ENCODE measurements at regions not wholly inside any gene's neighbourhood (a gene's known extent, or its start where the extent isn't known, plus 50 kb on each side); places are given as distances from the start of the nearest gene placed in this dataset.
A peak's percentile ranks its signal among the peaks of the same experiment; 100 is the strongest.
"Not testable (repeated sequence)": the region's sequence is repeated elsewhere in the genome, so short reads cannot be mapped to it uniquely, and the experiment has no call there.

GRCh38 chr10:65341323-65341925 is 1584.4 kb upstream of the LRRTM3 start:
- DNase-seq = no peak

- no peak for DNase-seq
These were observed 1583.6 kb upstream of the LRRTM3 start for GRCh38 chr10:65342245-65342644.

DNA sequence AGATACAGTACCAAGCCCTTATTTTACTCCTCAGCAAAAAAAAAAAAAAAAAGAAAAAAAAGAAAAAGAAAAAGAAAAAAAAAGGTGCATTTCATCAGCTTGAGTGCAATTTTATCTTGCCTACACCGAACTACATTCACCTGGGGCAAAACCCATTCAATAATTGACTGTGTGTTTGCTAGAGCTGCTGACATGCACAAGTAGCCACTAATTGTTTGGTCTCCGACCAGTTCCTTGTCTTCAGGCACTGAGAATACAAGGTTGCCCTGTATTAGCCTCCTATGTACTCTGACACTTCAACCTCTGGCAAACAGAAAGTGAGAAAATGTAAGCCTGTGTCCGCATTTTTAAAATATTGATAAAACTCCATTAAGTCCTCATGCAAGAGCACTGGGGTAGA is 1579.4 kb upstream of the LRRTM3 start:
- no peak for DNase-seq

- DNase-seq = peak; percentile 5
These were observed 1577.2 kb upstream of the LRRTM3 start for GRCh38 chr10:65348637-65349036.

- DNase-seq = no peak
These were observed 1575.2 kb upstream of the LRRTM3 start for GRCh38 chr10:65350611-65351010.

DNA sequence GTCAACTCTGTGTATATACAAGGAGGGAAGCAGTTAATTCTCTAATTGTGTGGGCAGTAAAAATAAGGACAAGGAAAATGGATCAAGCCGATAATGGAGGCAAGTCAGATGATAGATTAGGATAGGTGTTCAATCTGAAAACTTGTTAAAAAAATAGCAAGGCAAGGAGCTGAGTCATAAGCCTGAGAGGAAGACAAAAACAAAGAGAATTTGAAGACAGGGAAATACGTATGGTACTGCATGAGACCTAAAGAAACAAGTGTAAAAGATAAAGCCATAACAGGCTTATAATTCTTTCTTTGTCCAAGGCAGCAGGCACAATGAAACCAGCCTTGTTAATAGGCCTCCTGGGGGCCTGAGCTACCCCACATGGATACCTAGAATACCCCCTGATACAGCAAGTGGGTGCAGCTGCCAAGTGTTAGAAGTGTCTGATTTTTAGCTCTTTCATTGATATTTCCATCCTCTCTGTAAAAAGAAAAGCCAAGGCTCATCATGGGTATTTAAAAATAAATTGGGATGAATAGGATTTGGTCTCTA is 1570.6 kb upstream of the LRRTM3 start:
- DNase-seq = no peak

DNA sequence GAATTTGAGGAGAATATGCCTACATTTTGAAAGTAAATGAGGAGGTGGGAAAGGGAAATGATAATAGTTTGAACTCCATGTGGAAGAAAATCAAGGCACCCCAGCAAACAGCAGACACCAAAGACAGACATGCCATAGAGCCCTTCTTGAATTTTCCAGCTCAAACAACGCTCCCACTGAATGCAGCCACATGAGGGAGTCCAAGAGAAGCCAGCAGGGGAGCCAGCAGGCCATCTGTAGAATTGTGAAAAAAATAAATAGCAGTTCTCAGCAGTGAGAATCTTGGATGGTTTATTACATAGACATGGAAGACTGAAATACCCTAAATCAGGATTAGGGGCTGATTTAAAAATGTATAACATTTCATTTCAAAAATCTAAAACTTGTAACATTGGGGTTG is 1567.3 kb upstream of the LRRTM3 start:
- no peak for DNase-seq

DNA sequence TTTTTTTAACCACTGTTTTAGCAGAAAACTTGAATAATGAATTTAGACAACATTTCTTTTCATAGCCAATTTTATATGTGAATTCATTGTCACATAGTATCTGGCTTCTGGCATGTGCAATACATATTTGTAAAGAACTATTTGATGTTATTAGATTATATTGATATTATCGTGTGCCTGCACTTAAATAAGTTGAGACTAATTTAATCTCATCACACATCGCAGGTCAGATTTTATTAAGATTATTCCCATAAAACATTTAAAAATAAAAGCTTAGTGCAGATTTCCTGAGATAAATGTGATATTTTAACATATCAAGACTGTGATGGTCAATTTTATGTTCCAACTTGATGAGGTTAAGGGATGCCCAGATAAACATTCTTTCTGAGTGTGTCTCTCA is 1565.3 kb upstream of the LRRTM3 start:
- no peak for DNase-seq

GRCh38 chr10:65365878-65366277 is 1560.0 kb upstream of the LRRTM3 start:
- no peak for DNase-seq

- no peak for DNase-seq
These were observed 1558.1 kb upstream of the LRRTM3 start for GRCh38 chr10:65367706-65368105.

DNA sequence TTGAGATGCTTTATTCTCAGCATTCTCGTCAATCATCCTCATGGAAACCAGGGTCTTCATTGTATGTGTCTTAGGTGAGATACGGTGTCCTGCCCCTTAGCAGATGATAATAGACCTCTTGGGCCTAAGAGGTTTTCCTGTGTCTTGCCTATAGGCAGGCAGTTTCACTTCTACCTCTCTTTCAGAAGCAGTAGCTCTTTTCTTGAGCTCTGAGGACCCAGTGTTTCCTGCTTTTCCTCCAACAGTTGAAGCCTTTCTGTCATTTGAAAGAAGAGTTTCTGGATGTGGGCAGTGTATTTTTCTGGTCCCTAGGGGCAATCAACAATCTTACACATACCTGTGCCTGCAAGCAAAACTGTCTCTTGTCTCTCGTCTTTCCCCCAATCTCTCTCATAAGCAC is 1550.3 kb upstream of the LRRTM3 start:
- DNase-seq = no peak

- DNase-seq = no peak
These were observed 1548.1 kb upstream of the LRRTM3 start for GRCh38 chr10:65377687-65378086.

DNA sequence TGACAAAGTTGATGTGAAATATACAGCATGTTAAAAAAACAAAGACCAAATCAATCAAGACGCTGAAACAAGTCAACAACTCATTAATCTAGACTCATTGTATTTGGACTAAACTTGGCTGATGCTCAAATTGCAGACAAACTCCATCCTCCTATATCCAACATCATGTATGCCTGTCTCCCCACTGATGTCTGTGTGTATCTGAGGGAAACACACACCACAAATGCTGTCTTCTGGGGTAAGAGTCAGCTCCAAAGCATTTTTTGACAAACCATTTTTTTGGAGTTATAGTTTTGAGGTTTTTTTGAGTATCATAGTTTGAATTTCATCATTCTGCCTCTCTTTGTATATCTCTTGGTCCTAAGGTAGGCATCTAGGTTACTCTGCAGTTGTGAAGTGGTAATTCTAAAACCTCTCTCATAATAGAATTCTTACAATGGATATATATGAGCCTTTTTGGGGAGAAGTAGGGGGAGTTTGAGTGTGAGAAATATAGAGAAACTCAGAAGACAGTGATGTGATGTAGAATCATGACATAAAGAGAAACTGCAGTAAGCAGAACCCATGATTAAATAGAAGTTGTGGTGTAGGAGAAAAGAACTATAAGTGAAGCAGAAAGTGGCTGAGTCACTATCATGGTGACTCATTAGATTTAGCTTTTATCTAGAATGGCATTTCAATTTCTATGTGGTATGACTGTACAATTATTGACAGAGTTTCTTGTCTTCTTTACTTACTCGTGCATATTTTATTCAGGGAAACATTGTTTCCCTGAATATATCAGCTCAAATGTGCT is 1531.1 kb upstream of the LRRTM3 start:
- no peak for DNase-seq

- DNase-seq = no peak
These were observed 1530.2 kb upstream of the LRRTM3 start for GRCh38 chr10:65395631-65396030.

- no peak for DNase-seq
These were observed 1528.8 kb upstream of the LRRTM3 start for GRCh38 chr10:65396997-65397396.

- DNase-seq = no peak
These were observed 1517.4 kb upstream of the LRRTM3 start for GRCh38 chr10:65408401-65408800.

DNA sequence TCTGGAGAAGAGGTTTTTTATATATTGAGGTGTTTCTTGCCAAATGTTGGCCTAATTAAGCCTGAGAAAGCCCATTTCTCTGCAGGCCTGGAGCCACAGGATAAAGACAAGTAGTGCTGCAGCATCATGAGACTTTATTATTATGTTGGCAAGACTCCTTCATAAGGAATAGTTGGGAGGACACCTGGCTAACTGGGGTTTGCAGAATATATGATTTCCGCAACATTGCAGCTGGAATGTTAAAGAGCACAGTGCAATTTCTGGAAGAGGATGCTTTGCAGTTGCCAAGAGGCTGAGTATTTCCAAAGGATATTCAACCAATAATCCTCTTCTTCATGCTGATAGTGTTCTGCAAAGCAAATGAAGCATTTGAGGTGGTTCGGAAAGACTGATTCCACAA is 1512.8 kb upstream of the LRRTM3 start:
- no peak for DNase-seq

GRCh38 chr10:65415318-65415717 is 1510.5 kb upstream of the LRRTM3 start:
- DNase-seq = no peak

GRCh38 chr10:65416094-65416493 is 1509.7 kb upstream of the LRRTM3 start:
- no peak for DNase-seq

- no peak for DNase-seq
These were observed 1506.2 kb upstream of the LRRTM3 start for GRCh38 chr10:65419629-65420028.

DNA sequence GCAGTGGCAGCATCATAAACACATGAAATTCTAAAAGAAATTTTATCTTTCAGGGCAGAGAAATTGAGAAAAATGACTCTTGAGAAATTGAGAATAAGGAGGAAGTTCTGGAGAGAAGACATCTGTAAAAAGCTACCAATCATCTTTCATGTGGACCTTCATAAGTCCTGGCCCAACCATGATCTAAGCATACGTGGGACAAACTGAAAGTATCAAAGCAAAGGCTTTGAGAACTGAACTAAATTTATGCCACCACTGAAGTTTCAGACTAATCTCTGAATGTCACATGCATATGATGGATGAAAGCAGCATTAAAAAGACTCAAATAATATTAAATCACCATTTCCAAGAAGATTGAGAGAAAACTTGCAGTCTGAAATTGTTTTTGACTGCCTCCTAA is 1502.8 kb upstream of the LRRTM3 start:
- DNase-seq = no peak

- not testable (repeated sequence) for DNase-seq
These were observed 1496.5 kb upstream of the LRRTM3 start for GRCh38 chr10:65429381-65429780.

DNA sequence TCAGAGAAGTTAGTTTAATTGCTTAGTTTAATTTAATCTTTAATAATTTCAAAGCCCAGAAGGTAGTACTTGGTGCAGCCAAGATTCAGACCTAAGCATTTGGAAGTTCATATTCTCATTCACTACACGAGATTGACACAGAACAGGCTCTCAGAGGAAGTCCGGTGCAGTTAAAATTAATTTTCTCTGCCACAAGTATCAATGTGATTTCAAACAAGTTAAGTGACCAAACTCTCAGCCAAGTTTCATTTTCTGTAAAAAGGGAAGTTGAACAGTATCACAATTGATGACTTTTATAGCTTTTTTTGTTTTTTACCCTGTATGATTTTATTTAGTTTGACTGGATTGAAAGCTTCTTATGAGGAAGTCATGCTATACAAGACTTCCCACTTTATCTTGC is 1494.9 kb upstream of the LRRTM3 start:
- no peak for DNase-seq

DNA sequence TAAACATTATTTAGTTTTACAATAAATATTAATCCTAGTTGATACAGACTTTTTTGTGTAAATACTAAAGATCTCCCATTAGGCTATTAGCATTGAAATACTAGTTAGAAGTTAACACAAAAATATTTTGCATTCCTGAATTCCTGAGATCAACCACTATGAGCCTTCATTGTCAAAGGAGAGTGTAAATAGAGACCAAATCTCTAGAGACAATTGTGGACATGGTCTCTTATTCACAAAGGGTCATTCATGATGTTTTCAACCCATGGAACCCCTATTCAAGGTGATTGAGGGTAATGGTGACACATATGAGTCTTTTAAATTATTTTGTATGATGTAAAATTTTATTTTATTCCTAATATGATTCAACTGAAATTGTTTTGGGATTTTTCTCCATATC is 1454.8 kb upstream of the LRRTM3 start:
- no peak for DNase-seq

- DNase-seq = no peak
These were observed 1443.0 kb upstream of the LRRTM3 start for GRCh38 chr10:65482848-65483247.
